GM12872 (cell line): ENCODE measurements at regions not wholly inside any gene's neighbourhood (a gene's known extent, or its start where the extent isn't known, plus 50 kb on each side); places are given as distances from the start of the nearest gene placed in this dataset.

Experiments
- TF ChIP-seq, protein P1 (sequence below): IDR thresholded peaks from 3 replicates; pipeline ENCODE4 v1.5.1; 2011; ENCODE audit warnings: low read depth, mild to moderate bottlenecking, low read length, moderate library complexity; ENCODE audit not compliant: insufficient read depth

DNA sequence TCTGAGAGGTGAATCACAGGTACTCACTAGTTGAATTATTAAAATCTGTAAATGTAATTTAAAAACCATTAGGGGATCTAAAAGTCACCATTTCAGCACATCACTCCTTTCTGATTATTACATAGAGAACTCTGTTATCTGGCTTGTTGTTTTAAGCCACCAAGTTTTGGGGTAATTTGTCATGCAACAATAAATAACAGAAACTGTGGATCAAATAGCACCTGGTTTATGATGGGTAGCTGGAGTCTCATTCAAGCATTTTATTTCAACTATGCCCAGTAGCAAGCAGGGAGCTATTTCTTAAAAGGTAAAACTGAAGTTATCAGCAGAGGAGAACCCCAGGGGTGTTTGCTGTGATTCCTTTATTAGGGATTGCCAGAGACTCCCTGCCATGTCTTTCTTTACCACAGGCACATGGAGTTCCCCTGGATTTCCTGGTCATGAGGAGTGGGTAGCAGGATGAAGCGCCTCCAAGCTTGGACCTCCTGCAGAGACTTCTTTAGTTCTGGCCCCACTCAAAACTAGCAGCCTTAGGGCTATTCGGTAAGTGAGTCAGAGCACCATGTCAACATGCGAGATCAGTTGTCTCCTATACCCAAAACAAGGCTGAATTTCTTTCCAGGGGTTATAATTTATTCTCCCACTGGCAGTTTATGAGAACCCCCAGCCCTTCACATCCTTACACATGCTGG lies 179.2 kb downstream of the GIPC2 start:
- TF ChIP-seq, protein P1, sequence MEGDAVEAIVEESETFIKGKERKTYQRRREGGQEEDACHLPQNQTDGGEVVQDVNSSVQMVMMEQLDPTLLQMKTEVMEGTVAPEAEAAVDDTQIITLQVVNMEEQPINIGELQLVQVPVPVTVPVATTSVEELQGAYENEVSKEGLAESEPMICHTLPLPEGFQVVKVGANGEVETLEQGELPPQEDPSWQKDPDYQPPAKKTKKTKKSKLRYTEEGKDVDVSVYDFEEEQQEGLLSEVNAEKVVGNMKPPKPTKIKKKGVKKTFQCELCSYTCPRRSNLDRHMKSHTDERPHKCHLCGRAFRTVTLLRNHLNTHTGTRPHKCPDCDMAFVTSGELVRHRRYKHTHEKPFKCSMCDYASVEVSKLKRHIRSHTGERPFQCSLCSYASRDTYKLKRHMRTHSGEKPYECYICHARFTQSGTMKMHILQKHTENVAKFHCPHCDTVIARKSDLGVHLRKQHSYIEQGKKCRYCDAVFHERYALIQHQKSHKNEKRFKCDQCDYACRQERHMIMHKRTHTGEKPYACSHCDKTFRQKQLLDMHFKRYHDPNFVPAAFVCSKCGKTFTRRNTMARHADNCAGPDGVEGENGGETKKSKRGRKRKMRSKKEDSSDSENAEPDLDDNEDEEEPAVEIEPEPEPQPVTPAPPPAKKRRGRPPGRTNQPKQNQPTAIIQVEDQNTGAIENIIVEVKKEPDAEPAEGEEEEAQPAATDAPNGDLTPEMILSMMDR = no peak

- TF ChIP-seq, protein P1 = no peak
Measured at GRCh38 chr1:78226784-78227183, 181.0 kb downstream of the GIPC2 start.

DNA sequence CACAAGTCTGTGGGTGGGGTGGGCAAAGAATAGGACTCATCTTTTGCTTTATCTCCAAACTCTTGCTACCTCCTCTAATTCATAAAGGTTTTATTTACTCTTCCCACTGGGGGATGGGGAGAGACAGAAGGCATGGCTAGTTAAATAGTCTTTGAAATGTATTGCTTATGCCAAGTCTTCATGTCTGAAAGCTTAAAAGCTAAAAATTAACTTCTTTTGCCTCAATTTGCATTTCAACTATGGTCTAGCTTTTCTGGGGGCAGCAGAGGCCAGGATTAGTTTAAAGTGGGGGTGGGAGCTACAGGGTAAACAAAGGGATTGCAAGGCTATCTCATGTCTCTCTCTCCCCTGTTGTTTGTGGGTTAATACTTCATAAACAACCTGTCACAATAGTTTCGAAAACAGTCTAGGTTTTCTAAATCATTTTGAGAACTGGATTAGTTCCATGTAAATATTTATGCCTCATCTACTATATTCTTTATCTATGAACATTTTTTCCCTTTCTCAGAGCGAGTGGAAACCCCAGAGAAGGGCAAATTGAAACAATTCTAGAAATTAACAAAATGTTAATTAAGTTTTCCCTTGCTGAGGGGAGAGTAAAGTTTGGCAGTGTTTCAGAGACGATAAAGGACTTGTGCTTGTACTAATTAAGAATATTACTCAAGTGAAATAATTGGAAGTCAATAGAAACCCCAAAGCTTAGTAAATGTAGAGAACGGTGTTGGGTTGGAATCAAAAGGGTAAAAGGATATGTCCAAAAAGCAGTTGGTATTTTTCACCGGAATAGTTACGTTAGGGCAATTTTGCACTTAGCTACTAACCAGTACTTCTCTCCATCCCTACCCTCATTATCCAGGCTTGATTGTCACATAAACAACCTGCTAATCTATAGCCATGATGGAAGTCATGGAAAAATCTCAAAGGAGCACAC lies 182.2 kb downstream of the GIPC2 start:
- TF ChIP-seq, protein P1 = no peak

DNA sequence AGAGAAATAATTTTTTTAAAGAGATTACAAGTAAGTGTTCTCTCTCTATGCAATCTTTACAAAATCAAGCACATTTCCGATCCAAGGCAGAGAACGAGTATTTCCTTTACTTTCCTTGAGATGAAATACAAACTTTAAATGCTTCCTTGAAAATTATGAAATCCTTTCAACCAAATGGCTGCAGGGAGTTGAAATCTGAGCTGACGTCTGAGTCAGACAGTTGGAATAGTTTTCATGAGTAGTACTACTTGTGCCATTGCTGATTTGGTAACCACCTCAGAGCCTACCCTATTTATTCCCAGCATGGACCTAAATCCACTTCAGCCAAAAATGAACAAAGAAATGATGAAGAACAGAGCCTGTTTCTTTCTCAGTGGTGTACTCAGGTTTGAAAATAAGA lies 183.6 kb downstream of the GIPC2 start:
- TF ChIP-seq, protein P1 = no peak

DNA sequence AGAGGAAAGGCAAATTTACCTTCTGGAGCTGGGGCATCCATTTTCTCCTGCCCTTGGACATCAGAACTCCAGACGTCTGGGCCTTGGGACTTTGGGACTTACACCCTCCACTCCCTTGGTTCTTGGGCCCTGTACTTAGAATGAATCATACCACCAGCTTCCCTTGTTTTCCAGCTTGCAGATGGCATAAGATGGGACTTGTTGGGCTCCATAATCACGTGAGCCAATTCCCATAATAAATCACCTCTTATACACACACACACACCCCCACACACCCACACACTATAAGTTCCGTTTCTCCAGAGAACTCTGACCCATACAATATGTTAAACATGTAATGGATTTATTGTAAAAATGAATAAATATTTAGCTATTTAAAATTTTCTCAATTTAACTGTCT lies 185.7 kb downstream of the GIPC2 start:
- TF ChIP-seq, protein P1 = no peak

GRCh38 chr1:78231894-78232293 lies 186.1 kb downstream of the GIPC2 start:
- TF ChIP-seq, protein P1 = no peak

- TF ChIP-seq, protein P1 = no peak
Measured at GRCh38 chr1:78232630-78233029, 186.9 kb downstream of the GIPC2 start.
